HL-60 (cell line): ENCODE measurements at regions not wholly inside any gene's neighbourhood (a gene's known extent, or its start where the extent isn't known, plus 50 kb on each side); places are given as distances from the start of the nearest gene placed in this dataset.

ENCODE experiments used
- CTCF ChIP-seq: IDR thresholded peaks from one replicate; pipeline ENCODE4 v1.5.1; 2011; ENCODE audit warnings: low read length, control low read depth, inconsistent platforms; ENCODE audit not compliant: insufficient read depth
- GABPA ChIP-seq: IDR thresholded peaks from 2 replicates; pipeline ENCODE4 v1.6.1; 2012; ENCODE audit warnings: low read depth
- POLR2AphosphoS5 ChIP-seq: IDR thresholded peaks from 2 replicates; pipeline ENCODE4 v1.6.1; 2012; ENCODE audit warnings: low read depth
- REST ChIP-seq: IDR thresholded peaks from 2 replicates; pipeline ENCODE4 v1.6.1; 2012; ENCODE audit warnings: low read depth; ENCODE audit not compliant: insufficient replicate concordance

- TF ChIP-seq POLR2AphosphoS5 (no peak), CTCF (no peak), GABPA (no peak), REST (no peak)
These were observed 112.9 kb upstream of the GRK3 start for GRCh38 chr22:25451480-25452114.
